EH (cell line): ENCODE measurements at regions not wholly inside any gene's neighbourhood (a gene's known extent, or its start where the extent isn't known, plus 50 kb on each side); places are given as distances from the start of the nearest gene placed in this dataset.

ENCODE experiments used
- DNase-seq: peaks from one replicate; pipeline ENCODE4 v3.0.0-alpha.2; 2015; ENCODE audit warnings: low read depth

GRCh38 chr13:47337781-47338507, 441.1 kb upstream of the HTR2A start:
- DNase-seq, result peak; percentile 84

DNA sequence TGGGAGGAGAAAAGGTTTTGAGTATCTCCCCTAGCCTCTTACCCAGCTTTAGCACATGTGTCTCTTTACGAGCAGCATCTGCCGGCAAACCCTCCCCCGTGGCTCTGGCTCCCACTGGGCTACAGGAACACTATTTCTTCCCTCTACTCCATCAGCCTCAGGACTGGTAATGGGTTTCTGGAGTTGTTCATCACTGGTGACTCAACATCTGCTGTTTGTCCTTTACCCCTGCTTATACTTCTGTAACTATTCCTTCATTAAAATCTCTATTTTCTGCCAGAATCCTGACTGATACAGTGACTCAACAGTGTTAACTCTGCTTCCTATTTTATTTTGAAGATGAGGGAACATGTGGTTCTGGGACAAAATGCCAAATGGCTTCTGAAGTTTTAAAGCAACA, 437.3 kb upstream of the HTR2A start:
- peak; percentile 96 for DNase-seq

- peak; percentile 84 for DNase-seq
Observed at GRCh38 chr13:47332149-47332548, 435.3 kb upstream of the HTR2A start.

- peak; percentile 16 for DNase-seq
Observed at GRCh38 chr13:47330031-47330430, 433.2 kb upstream of the HTR2A start.

DNA sequence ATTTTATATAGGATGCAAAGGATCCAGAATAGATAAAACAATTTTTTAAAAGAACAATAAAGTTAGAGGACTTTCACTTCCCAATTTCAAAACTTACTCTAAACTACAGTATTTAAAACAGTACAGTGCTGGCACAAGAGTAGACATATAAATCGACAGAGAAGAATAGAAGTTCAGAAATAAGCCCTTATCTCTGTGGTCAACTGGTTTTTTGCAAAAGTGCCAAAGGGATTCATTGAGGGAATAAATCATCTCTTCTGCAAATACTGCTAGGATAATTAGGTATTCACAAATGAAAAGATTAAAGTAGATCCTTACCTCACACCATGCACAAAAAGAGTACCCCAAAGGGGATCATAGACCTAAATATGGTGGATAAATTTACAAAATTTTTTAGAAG, 431.0 kb upstream of the HTR2A start:
- DNase-seq, result no peak

DNA sequence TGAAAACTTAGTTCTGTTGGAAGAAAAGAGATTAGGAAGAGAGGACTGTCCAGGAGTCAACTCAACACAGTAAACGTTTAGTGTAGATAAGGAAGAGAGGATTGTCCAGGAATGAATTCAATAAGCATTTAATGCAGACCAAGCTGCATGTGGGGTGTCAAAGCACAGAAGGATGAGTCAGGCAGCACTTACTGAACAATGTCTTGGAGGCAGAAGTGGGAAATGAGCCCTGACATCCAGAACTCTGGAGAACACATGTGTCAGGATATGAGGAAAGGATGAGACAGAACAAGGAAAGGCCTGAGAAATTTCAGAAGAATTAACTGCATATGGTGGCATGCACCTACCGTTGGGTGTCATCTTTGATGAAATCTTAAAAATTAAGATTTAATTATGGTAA, 429.2 kb upstream of the HTR2A start:
- DNase-seq, result peak; percentile 76

DNA sequence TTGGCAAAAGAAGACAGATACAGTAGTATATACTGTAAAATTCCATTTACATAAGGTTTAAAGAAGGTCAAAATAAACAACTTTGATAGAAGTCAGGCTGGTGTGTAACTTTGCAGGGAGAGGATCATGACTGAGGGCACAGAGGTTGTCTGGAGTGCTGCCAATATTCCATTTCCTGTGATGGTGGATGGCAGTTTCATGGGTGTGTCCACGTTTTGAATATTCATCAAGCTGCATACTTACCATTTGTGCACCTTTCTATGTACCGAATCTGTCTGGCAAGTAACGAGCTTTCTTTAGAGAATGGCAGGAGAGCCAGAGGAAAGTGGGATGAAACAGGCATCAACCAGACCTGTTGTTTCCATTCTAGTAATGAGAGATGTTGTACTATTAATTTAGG, 420.5 kb upstream of the HTR2A start:
- no peak for DNase-seq

DNA sequence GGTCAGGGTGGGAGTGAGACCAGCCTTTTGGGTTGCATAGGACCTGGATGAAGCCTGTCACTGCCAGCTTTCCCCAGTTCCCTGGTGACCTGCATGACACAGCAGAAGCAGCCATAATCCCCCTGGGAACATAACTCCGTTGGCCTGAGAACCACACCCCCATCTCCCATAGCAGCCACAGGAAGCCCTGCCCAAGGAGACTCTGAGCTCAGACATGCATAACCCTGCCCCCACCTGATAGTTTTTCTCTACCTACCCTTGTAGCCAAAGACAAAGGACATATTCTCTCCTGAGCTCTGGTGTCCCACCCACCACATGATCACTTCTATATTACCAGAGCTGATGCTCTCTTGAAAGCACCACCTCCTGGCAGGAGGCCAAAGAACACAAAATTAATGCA, 413.5 kb upstream of the HTR2A start:
- no peak for DNase-seq

DNA sequence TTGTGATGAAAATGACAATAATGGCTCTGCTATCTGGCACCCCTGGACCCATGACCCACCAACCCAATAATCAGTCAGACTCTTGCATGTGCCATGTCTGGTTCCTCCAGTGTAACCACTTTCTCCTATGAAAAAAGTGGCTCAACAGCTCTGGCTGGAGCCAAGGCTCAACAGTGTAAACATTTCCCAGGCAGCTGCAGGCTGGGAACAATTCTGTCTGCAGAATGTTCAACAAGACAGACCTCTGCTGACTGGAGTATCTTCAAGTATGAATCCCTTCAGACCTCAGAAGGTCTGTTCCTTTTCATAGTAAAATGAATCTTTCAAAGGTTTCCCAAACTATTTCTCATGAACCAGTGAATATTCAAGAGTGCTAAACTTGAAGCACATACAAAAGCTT, 410.1 kb upstream of the HTR2A start:
- no peak for DNase-seq

DNA sequence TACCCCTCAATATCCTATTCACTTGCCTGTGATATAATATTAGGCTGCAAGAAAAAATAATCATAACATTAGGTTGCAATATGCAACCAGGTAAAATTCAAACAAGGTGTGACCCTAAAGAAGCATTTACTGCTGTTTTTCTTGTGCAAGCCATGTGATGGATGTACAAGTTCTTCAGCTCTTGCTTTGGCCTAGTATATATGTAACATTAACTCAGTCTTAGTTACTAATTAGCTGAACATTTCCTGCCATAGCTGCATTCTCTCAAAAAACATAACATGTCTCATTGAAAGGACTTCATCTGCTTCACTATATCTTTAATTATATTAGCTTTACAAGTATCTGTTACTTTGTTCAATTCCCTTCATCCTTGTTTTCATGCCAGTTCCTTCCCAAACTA, 406.8 kb upstream of the HTR2A start:
- DNase-seq, result no peak

GRCh38 chr13:47299304-47299703, 402.5 kb upstream of the HTR2A start:
- peak; percentile 61 for DNase-seq

GRCh38 chr13:47298506-47298905, 401.7 kb upstream of the HTR2A start:
- DNase-seq, result no peak

- DNase-seq, result no peak
Observed at GRCh38 chr13:47294691-47295090, 397.8 kb upstream of the HTR2A start.

GRCh38 chr13:47291107-47291656, 394.3 kb upstream of the HTR2A start:
- DNase-seq, result peak; percentile 13

DNA sequence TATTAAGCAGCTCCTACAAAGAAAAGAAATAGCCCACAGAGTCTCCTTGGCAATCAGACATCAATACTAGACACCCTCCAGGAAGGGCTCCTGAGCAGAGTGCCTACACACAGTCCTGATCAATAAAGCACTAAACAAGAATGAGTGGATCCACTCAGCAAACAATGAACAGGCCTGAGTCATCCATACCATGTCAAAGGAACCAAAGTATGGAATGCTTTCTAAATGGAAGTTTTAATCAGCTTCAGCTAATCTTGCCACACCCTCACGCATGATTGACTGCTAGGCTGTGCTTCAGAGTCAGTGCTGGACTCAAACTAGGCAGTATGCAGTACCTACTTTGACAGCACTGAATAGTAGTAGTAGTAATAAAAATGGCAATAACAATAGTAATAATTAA, 392.7 kb upstream of the HTR2A start:
- DNase-seq, result peak; percentile 3

DNA sequence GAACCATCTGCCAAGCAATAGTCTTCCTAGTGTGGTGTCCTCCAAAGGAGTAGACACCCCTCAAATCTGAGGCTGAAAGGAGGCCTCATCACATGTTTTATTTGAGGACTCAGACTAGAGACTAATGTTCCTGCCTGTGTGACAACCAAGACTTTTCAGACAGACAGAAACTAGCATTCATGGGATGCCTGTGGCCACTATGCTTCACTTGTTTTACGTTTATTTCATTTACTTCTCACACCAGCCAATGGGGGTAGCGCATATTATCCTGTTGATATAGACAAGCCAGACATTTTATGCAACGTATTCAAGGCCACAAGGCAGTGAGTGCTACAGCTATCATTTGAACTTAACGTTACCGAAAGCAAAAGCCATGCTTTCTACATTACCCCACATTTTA, 391.7 kb upstream of the HTR2A start:
- peak; percentile 36 for DNase-seq

- DNase-seq, result peak; percentile 75
Observed at GRCh38 chr13:47287291-47287751, 390.5 kb upstream of the HTR2A start.

GRCh38 chr13:47281991-47282390, 385.1 kb upstream of the HTR2A start:
- no peak for DNase-seq

DNA sequence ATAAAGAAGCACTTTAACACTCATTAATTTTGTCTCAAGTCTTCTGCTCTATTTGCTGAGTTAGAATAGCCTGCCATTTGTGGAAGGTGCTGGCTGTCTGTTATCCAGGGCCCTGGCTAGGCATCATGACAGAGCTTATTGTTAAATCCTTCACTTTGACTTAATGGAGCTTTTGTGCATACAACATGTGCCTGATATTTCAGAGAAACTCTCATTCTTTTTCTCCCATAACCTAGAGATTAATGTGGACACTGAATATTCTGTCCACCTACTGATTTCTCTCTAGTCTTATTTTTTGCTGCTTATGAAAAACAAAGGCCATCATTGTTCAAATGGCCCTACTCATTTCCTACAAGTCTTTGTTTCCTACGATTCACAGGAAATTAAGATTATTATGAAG, 383.1 kb upstream of the HTR2A start:
- no peak for DNase-seq

GRCh38 chr13:47277774-47278173, 380.9 kb upstream of the HTR2A start:
- DNase-seq, result no peak

DNA sequence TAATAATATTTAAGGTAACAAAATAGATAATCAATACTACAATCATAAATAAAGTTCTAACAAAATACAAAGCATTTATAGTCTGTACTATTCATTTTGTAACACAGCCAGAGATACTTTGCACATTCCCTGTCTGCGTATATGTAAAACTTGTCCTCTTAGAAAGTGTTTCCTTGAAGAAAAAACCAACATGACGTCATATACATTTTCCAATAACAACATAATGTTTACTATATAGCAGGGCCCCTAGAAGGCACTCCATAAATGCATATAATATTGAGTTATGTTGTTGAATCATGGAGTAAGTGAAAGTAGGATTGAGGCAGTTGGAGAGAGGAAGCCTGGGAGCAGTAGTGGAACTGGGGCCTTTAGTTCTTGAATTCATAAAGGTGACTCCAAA, 371.4 kb upstream of the HTR2A start:
- DNase-seq, result no peak

- DNase-seq, result peak; percentile 27
Observed at GRCh38 chr13:47258384-47258783, 361.5 kb upstream of the HTR2A start.

DNA sequence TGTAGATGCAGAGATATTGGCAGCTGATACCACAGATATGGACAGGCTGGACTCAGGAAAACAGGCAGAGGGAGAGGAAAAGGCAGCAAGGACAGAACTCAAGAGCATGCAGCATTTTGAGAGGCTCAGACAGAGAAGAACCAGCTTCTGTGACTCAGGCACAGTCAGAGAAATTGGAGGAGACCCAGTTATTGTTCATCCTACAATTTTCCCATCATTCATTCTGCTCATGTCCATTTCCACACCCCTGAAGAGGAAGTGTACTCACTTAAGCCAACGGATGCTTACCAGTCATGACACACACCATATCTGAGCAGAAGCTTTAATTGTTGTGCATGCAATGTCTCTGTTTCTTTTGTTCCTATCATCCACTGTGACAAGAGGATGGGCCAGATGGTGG, 359.8 kb upstream of the HTR2A start:
- peak; percentile 78 for DNase-seq

DNA sequence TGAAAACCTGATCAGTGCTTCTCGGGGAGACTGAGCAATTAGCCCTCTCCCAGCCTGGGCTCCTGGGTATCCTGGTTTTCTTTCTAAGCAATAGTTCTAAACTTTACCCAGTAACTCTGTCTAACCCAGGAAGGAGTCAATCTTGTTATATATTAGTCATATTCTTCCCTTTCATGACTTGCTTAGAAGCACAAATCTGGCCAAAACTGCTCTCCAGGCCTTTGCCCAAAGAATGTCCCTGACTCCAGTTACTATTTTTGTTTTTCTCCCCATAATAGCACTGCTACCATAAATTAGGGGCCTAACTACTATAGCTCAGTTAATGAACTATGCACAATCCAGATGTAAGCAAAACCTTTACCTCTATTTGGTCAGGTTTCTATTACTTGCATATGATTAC, 355.8 kb upstream of the HTR2A start:
- peak; percentile 35 for DNase-seq
